Hepatocyte (in vitro differentiated cells): ENCODE measurements at regions not wholly inside any gene's neighbourhood (a gene's known extent, or its start where the extent isn't known, plus 50 kb on each side); places are given as distances from the start of the nearest gene placed in this dataset.

Experiments
- DNase-seq: peaks from one replicate; pipeline ENCODE4 v3.0.0-alpha.2; 2016; ENCODE audit warnings: low spot score
- H2AFZ ChIP-seq: fragments of 200-600 bp; sonication (generic); 2 replicates; pipeline ENCODE4 v1.6.0; 2016; ENCODE audit warnings: antibody characterized with exemption, mild to moderate bottlenecking
- H3K27ac ChIP-seq: fragments of 200-600 bp; sonication (generic); 2 replicates; pipeline ENCODE4 v1.5.1; 2016; ENCODE audit warnings: mild to moderate bottlenecking
- H3K27me3 ChIP-seq: fragments of 200-600 bp; sonication (generic); 2 replicates; pipeline ENCODE4 v1.6.1; 2016
- H3K36me3 ChIP-seq: fragments of 200-600 bp; sonication (generic); replicated peaks from 2 replicates; pipeline ENCODE4 v1.5.1; 2016; ENCODE audit warnings: low read depth; ENCODE audit not compliant: insufficient read depth
- H3K4me1 ChIP-seq: fragments of 200-600 bp; sonication (generic); 2 replicates; pipeline ENCODE4 v1.5.1; 2016; ENCODE audit warnings: mild to moderate bottlenecking, moderate library complexity; ENCODE audit not compliant: insufficient read depth
- H3K4me2 ChIP-seq: fragments of 200-600 bp; sonication (generic); 2 replicates; pipeline ENCODE4 v1.6.0; 2016
- H3K4me3 ChIP-seq: fragments of 200-600 bp; sonication (generic); 2 replicates; pipeline ENCODE4 v1.5.1; 2016; ENCODE audit warnings: mild to moderate bottlenecking
- H3K79me2 ChIP-seq: fragments of 200-600 bp; sonication (generic); 2 replicates; pipeline ENCODE4 v1.6.0; 2017; ENCODE audit warnings: mild to moderate bottlenecking
- H3K9me2 ChIP-seq: fragments of 200-600 bp; sonication (generic); replicated peaks from 2 replicates; pipeline ENCODE4 v1.6.0; 2017; ENCODE audit warnings: mild to moderate bottlenecking; ENCODE audit not compliant: insufficient read depth
- H3K9me3 ChIP-seq: fragments of 200-600 bp; sonication (generic); 2 replicates; pipeline ENCODE4 v1.5.1; 2016; ENCODE audit warnings: low read depth, mild to moderate bottlenecking
- H4K20me1 ChIP-seq: fragments of 200-600 bp; sonication (generic); 2 replicates; pipeline ENCODE4 v1.6.0; 2016; ENCODE audit warnings: mild to moderate bottlenecking; ENCODE audit not compliant: insufficient read depth, poor library complexity, severe bottlenecking
- CTCF ChIP-seq: fragments of 200-600 bp; sonication (generic); IDR thresholded peaks from 2 replicates; pipeline ENCODE4 v1.5.1; 2016; ENCODE audit warnings: antibody characterized with exemption, mild to moderate bottlenecking; ENCODE audit not compliant: poor library complexity
- EZH2 ChIP-seq: fragments of 200-600 bp; sonication (generic); IDR thresholded peaks from 2 replicates; pipeline ENCODE4 v1.6.1; 2016; ENCODE audit warnings: antibody characterized with exemption, mild to moderate bottlenecking, borderline replicate concordance
- EZH2phosphoT487 ChIP-seq: fragments of 200-600 bp; sonication (generic); IDR thresholded peaks from one replicate; pipeline ENCODE4 v1.6.1; 2018; ENCODE audit warnings: antibody characterized with exemption, mild to moderate bottlenecking, low read depth, moderate library complexity; ENCODE audit not compliant: unreplicated experiment, severe bottlenecking
- WGBS: methylation state at CpG from one replicate; pipeline ENCODE4 v1.1.6; 2016; ENCODE audit warnings: low lambda C conversion rate; ENCODE audit errors: missing lambda C conversion rate; 5-methylcytosine and 5-hydroxymethylcytosine counted together

DNA sequence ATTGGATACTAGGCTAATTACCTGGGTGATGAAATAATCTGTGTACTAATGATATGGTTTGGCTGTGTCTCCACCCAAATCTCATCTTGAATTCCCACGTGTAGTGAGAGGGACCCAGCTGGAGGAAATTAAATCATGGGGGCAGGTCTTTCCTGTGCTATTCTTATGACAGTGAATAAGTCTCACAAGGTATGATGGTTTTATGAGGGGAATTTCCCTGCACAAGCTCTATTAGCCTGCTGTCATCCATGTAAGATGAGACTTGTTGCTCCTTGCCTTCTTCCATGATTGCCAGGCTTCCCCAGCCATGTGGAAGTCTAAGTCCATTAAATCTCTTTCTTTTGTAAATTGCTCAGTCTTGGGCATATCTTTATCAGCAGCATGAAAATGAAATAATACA is 394.1 kb upstream of the SYT4 start:
- Histone ChIP-seq H2AFZ (no peak overlapping the region), H3K9me3 (no peaks in the 10 kb centered on the region), H3K27ac (no peak overlapping the region), H3K4me2 (no peak overlapping the region), H3K36me3 (no peaks in the 10 kb centered on the region), H3K79me2 (no peaks in the 10 kb centered on the region), H3K9me2 (no peaks in the 10 kb centered on the region), H3K4me1 (no peaks in the 10 kb centered on the region), H3K4me3 (no peak overlapping the region), H3K27me3 (no peaks in the 10 kb centered on the region), H4K20me1 (no peaks in the 10 kb centered on the region)
- TF ChIP-seq EZH2phosphoT487 (no peak), CTCF (no peak), EZH2 (no peak)
- no peak for DNase-seq
- 35% methylated on average over 1 of the region's 1 CpG for WGBS

GRCh38 chr18:43680096-43680495 is 402.8 kb upstream of the SYT4 start:
- no peaks in the 10 kb centered on the region for H3K9me2 ChIP-seq

GRCh38 chr18:43681661-43682060 is 404.4 kb upstream of the SYT4 start:
- 96% methylated on average over 5 of the region's 5 CpGs for WGBS
- H2AFZ ChIP-seq: no peak overlapping the region
- H3K4me1 ChIP-seq: no peaks in the 10 kb centered on the region
- H3K79me2 ChIP-seq: no peaks in the 10 kb centered on the region
- no peaks in the 10 kb centered on the region for H3K36me3 ChIP-seq
- H3K9me2 ChIP-seq: no peaks in the 10 kb centered on the region
- no peaks in the 10 kb centered on the region for H3K9me3 ChIP-seq
- no peak overlapping the region for H3K27ac ChIP-seq
- no peak overlapping the region for H3K4me3 ChIP-seq
- TF ChIP-seq CTCF: no peak
- no peak for TF ChIP-seq EZH2
- TF ChIP-seq EZH2phosphoT487: no peak
- DNase-seq: no peak
- no peaks in the 10 kb centered on the region for H4K20me1 ChIP-seq
- no peaks in the 10 kb centered on the region for H3K27me3 ChIP-seq
- no peak overlapping the region for H3K4me2 ChIP-seq

More at GRCh38 chr18:43680096-43680495, 402.8 kb upstream of the SYT4 start:
- no peaks in the 10 kb centered on the region for H3K79me2 ChIP-seq
- no peaks in the 10 kb centered on the region for H3K9me3 ChIP-seq
- H3K27me3 ChIP-seq: no peaks in the 10 kb centered on the region
- no peaks in the 10 kb centered on the region for H3K4me1 ChIP-seq
- H2AFZ ChIP-seq: no peak overlapping the region
- H3K27ac ChIP-seq: no peak overlapping the region
- H4K20me1 ChIP-seq: no peaks in the 10 kb centered on the region
- no peak overlapping the region for H3K4me3 ChIP-seq
- no peak overlapping the region for H3K4me2 ChIP-seq
- 49% methylated on average over 2 of the region's 2 CpGs for WGBS
- TF ChIP-seq EZH2 (no peak), CTCF (no peak), EZH2phosphoT487 (no peak)
- DNase-seq: no peak
- H3K36me3 ChIP-seq: no peaks in the 10 kb centered on the region

- DNase-seq: no peak
- Histone ChIP-seq H3K27me3 (no peaks in the 10 kb centered on the region), H3K4me3 (no peak overlapping the region), H2AFZ (no peak overlapping the region), H3K4me2 (no peak overlapping the region), H3K27ac (no peak overlapping the region), H3K9me3 (no peaks in the 10 kb centered on the region), H3K79me2 (no peaks in the 10 kb centered on the region), H3K9me2 (no peaks in the 10 kb centered on the region), H4K20me1 (no peaks in the 10 kb centered on the region), H3K36me3 (no peaks in the 10 kb centered on the region), H3K4me1 (no peaks in the 10 kb centered on the region)
- TF ChIP-seq EZH2 (no peak), EZH2phosphoT487 (no peak), CTCF (no peak)
- WGBS: 92% methylated on average over 7 of the region's 7 CpGs
Observed at GRCh38 chr18:43682196-43682595, 404.9 kb upstream of the SYT4 start.
